Trophoblast cell (in vitro differentiated cells and primary cell): ENCODE measurements at regions not wholly inside any gene's neighbourhood (a gene's known extent, or its start where the extent isn't known, plus 50 kb on each side); places are given as distances from the start of the nearest gene placed in this dataset.
"Not testable (repeated sequence)": the region's sequence is repeated elsewhere in the genome, so short reads cannot be mapped to it uniquely, and the experiment has no call there.

Source experiments
- DNase-seq, 2 donors: peaks; one replicate each; pipeline ENCODE4 v3.0.0-alpha.2; 2016
- H2AFZ ChIP-seq: 2 replicates; pipeline ENCODE4 v1.6.1; 2013; ENCODE audit warnings: low read length, moderate library complexity, mild to moderate bottlenecking; ENCODE audit not compliant: insufficient read depth, poor library complexity
- H2AK5ac ChIP-seq: 2 replicates; pipeline ENCODE4 v1.6.1; 2013; ENCODE audit warnings: mild to moderate bottlenecking, low read length
- H2BK120ac ChIP-seq: 2 replicates; pipeline ENCODE4 v1.6.1; 2013; ENCODE audit warnings: low read length, mild to moderate bottlenecking, moderate library complexity; ENCODE audit not compliant: insufficient read depth, poor library complexity
- H2BK12ac ChIP-seq: 2 replicates; pipeline ENCODE4 v1.6.1; 2013; ENCODE audit warnings: mild to moderate bottlenecking, low read length, moderate library complexity
- H2BK5ac ChIP-seq: 2 replicates; pipeline ENCODE4 v1.6.1; 2013; ENCODE audit warnings: low read length, low read depth, moderate library complexity, mild to moderate bottlenecking; ENCODE audit not compliant: poor library complexity
- H3K14ac ChIP-seq: 2 replicates; pipeline ENCODE4 v1.6.1; 2013; ENCODE audit warnings: mild to moderate bottlenecking, low read length
- H3K18ac ChIP-seq: 2 replicates; pipeline ENCODE4 v1.6.1; 2013; ENCODE audit warnings: mild to moderate bottlenecking, low read length
- H3K23ac ChIP-seq: 2 replicates; pipeline ENCODE4 v1.6.1; 2013; ENCODE audit warnings: low read length
- H3K27ac ChIP-seq: 2 replicates; pipeline ENCODE4 v1.5.1; 2013; ENCODE audit warnings: low read depth, mild to moderate bottlenecking, inconsistent platforms, low read length, moderate library complexity
- H3K27me3 ChIP-seq: 2 replicates; pipeline ENCODE4 v1.6.1; 2013; ENCODE audit warnings: inconsistent platforms, mild to moderate bottlenecking, low read length, moderate library complexity; ENCODE audit not compliant: insufficient read depth
- H3K36me3 ChIP-seq, 2 experiments: 1 replicate in 1 of 2; 2 replicates in 1 of 2; pipeline ENCODE4 v1.6.1; 2013; ENCODE audit warnings: low read length in 2 of 2, mild to moderate bottlenecking in 2 of 2, moderate library complexity in 1 of 2; ENCODE audit not compliant: insufficient read depth in 2 of 2, control insufficient read depth in 1 of 2
- H3K4ac ChIP-seq: 2 replicates; pipeline ENCODE4 v1.6.1; 2013; ENCODE audit warnings: low read depth, mild to moderate bottlenecking, low read length, moderate library complexity
- H3K4me1 ChIP-seq, 2 experiments: 1 replicate in 1 of 2; 2 replicates in 1 of 2; pipeline ENCODE4 v1.6.1; 2013; ENCODE audit warnings: low read length in 2 of 2, mild to moderate bottlenecking in 2 of 2, moderate library complexity in 1 of 2; ENCODE audit not compliant: insufficient read depth in 2 of 2, control insufficient read depth in 1 of 2
- H3K4me2 ChIP-seq: 2 replicates; pipeline ENCODE4 v1.6.1; 2013; ENCODE audit warnings: inconsistent platforms, mild to moderate bottlenecking, low read length, moderate library complexity
- H3K4me3 ChIP-seq: 2 replicates; pipeline ENCODE4 v1.5.1; 2013; ENCODE audit warnings: mild to moderate bottlenecking, low read depth, low read length, inconsistent platforms
- H3K79me1 ChIP-seq: one replicate; pipeline ENCODE4 v1.6.1; 2013; ENCODE audit warnings: low read length
- H3K79me2 ChIP-seq: 2 replicates; pipeline ENCODE4 v1.6.1; 2013; ENCODE audit warnings: low read length, mild to moderate bottlenecking; ENCODE audit not compliant: control insufficient read depth, insufficient read depth, poor library complexity
- H3K9ac ChIP-seq: 2 replicates; pipeline ENCODE4 v1.6.1; 2013; ENCODE audit warnings: mild to moderate bottlenecking, low read length
- H3K9me3 ChIP-seq: 2 replicates; pipeline ENCODE4 v1.6.1; 2013; ENCODE audit warnings: low read depth, mild to moderate bottlenecking, control low read depth, inconsistent platforms, low read length; ENCODE audit not compliant: insufficient read depth
- H4K12ac ChIP-seq: 2 replicates; pipeline ENCODE4 v1.6.1; 2013; ENCODE audit warnings: low read depth, mild to moderate bottlenecking, low read length, moderate library complexity
- H4K8ac ChIP-seq: 2 replicates; pipeline ENCODE4 v1.6.1; 2013; ENCODE audit warnings: low read depth, mild to moderate bottlenecking, low read length, moderate library complexity
- H4K91ac ChIP-seq: one replicate; pipeline ENCODE4 v1.6.1; 2013; ENCODE audit warnings: low read depth, mild to moderate bottlenecking, low read length, moderate library complexity
- WGBS: extraction: QIAGEN DNeasy Blood & Tissue Kit; methylation state at CpG from one replicate; pipeline ENCODE4 v1.1.7; 2013; ENCODE audit warnings: missing lambda C conversion rate; ENCODE audit not compliant: insufficient read length, insufficient coverage; ENCODE audit errors: extremely low coverage; 5-methylcytosine and 5-hydroxymethylcytosine counted together

DNA sequence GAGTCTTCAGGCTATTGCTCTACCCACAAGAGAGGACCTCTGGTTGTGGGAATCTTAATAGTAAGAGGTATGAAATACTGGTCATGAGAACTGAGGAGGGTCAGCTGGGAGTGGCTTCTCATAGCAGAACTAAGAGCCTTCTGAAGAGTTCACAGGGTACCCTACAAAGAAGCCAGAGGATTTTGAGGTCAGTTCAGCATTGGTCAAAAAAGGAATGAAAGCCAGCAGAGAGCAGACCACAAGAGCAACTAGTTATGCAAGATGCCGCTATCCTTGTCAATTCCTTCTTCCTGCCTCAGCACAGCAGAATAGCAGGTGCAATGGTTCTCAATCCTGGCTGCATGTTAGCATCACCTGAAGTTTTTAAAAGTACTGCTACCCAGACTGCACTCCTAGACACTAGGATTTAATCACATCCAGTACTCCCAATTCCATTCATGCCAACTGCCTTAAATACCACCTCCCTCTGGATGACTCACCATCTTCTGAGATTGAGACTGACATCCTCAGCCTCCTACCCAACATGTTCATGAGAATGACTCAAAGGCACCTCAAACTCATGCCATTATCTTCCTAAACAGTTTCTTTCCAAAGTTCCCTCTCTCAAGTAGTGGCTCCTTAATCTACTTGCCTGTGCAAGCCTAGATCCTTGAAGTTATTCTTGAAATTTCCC lies 81.0 kb upstream of the RBMS1 start:
- no peaks in the 10 kb centered on the region for H3K36me3 ChIP-seq
- H4K12ac ChIP-seq: no peak overlapping the region
- no peak overlapping the region for H3K4me3 ChIP-seq
- H4K8ac ChIP-seq: no peak overlapping the region
- no peak overlapping the region for H3K27ac ChIP-seq
- H3K4me1 ChIP-seq: peaks cover 0 to 3% of the 10 kb centered on the region in 2 experiments
- H2AFZ ChIP-seq: no peak overlapping the region
- no peak overlapping the region for H2BK5ac ChIP-seq
- no peaks in the 10 kb centered on the region for H3K27me3 ChIP-seq
- no peak overlapping the region for H3K14ac ChIP-seq
- no peak overlapping the region for H3K18ac ChIP-seq
- no peak overlapping the region for H3K23ac ChIP-seq
- H3K4ac ChIP-seq: no peak overlapping the region
- no peak overlapping the region for H3K4me2 ChIP-seq
- H2AK5ac ChIP-seq: no peak overlapping the region
- H4K91ac ChIP-seq: no peak overlapping the region
- peak; percentile 33 to 62 for DNase-seq
- no peak overlapping the region for H3K9ac ChIP-seq
- no CpG with 5 or more reads among the region's 1 CpG for WGBS
- no peaks in the 10 kb centered on the region for H3K79me1 ChIP-seq
- H2BK12ac ChIP-seq: no peak overlapping the region
- H2BK120ac ChIP-seq: no peak overlapping the region
- H3K9me3 ChIP-seq: no peaks in the 10 kb centered on the region
- no peaks in the 10 kb centered on the region for H3K79me2 ChIP-seq

DNA sequence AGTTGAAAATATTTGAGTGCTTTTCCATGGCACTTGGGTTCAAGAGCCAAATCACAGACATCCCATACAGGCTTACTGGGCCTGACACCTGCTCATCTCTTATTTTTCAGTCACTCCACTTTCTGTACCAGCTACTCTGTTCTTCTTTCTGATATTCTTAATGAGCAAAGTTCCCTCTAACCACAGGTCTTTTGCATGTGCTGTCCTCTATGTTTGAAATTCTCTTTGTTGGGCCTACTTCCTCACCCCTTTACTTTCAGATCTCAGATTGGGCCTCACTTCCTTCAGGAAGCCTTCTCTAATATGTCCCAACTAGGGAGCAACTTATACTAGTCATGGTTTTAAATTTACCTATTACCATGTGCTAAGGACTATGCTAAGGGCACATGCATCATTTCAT lies 81.8 kb upstream of the RBMS1 start:
- H3K27ac ChIP-seq: no peak overlapping the region
- H3K4me1 ChIP-seq: peaks cover 0 to 3% of the 10 kb centered on the region in 2 experiments
- no peak overlapping the region for H2BK12ac ChIP-seq
- no peak overlapping the region for H2BK5ac ChIP-seq
- H4K12ac ChIP-seq: no peak overlapping the region
- H3K4me2 ChIP-seq: no peak overlapping the region
- H3K79me1 ChIP-seq: no peaks in the 10 kb centered on the region
- no peak overlapping the region for H3K4ac ChIP-seq
- no peaks in the 10 kb centered on the region for H3K79me2 ChIP-seq
- no peaks in the 10 kb centered on the region for H3K36me3 ChIP-seq
- H3K23ac ChIP-seq: no peak overlapping the region
- H2BK120ac ChIP-seq: no peak overlapping the region
- H3K9me3 ChIP-seq: no peaks in the 10 kb centered on the region
- no peak overlapping the region for H3K18ac ChIP-seq
- H2AFZ ChIP-seq: no peak overlapping the region
- no peaks in the 10 kb centered on the region for H3K27me3 ChIP-seq
- H2AK5ac ChIP-seq: no peak overlapping the region
- H3K14ac ChIP-seq: no peak overlapping the region
- H4K91ac ChIP-seq: no peak overlapping the region
- H4K8ac ChIP-seq: no peak overlapping the region
- DNase-seq: no peak
- H3K4me3 ChIP-seq: no peak overlapping the region
- no peak overlapping the region for H3K9ac ChIP-seq

GRCh38 chr2:160576054-160576499 lies 82.5 kb upstream of the RBMS1 start:
- peak overlapping the region; percentile 54 for H3K23ac ChIP-seq
- no peak overlapping the region for H4K8ac ChIP-seq
- H3K4me3 ChIP-seq: no peak overlapping the region
- WGBS: no CpG with 5 or more reads among the region's 1 CpG
- H3K4me1 ChIP-seq: peaks cover 2 to 6% of the 10 kb centered on the region in 2 experiments
- no peak overlapping the region for H3K9ac ChIP-seq
- peak overlapping the region; percentile 5 for H2BK12ac ChIP-seq
- H2BK5ac ChIP-seq: no peak overlapping the region
- no peak overlapping the region for H3K4ac ChIP-seq
- DNase-seq: no peak
- no peak overlapping the region for H3K4me2 ChIP-seq
- no peak overlapping the region for H2AK5ac ChIP-seq
- peaks cover 2% of the 10 kb centered on the region for H3K79me1 ChIP-seq
- no peaks in the 10 kb centered on the region for H3K9me3 ChIP-seq
- H3K18ac ChIP-seq: no peak overlapping the region
- no peak overlapping the region for H4K12ac ChIP-seq
- H2AFZ ChIP-seq: no peak overlapping the region
- H3K14ac ChIP-seq: no peak overlapping the region
- no peak overlapping the region for H3K27ac ChIP-seq
- H4K91ac ChIP-seq: no peak overlapping the region
- no peaks in the 10 kb centered on the region for H3K27me3 ChIP-seq
- H3K79me2 ChIP-seq: no peaks in the 10 kb centered on the region
- no peaks in the 10 kb centered on the region for H3K36me3 ChIP-seq
- H2BK120ac ChIP-seq: no peak overlapping the region

GRCh38 chr2:160577081-160577480 lies 83.5 kb upstream of the RBMS1 start:
- H3K27me3 ChIP-seq, H2BK5ac ChIP-seq, H3K9me3 ChIP-seq, H3K23ac ChIP-seq, H4K91ac ChIP-seq, H4K12ac ChIP-seq, H3K4me3 ChIP-seq, H2AFZ ChIP-seq, H3K79me2 ChIP-seq, H3K79me1 ChIP-seq, H3K27ac ChIP-seq, H3K36me3 ChIP-seq, H3K14ac ChIP-seq, H3K9ac ChIP-seq, H2AK5ac ChIP-seq, H2BK12ac ChIP-seq, H3K18ac ChIP-seq, H3K4ac ChIP-seq, H2BK120ac ChIP-seq, H4K8ac ChIP-seq, DNase-seq, H3K4me2 ChIP-seq: not testable (repeated sequence)
- peaks cover 6 to 11% of the 10 kb centered on the region in 2 experiments for H3K4me1 ChIP-seq
- no CpG with 5 or more reads among the region's 1 CpG for WGBS
